ENCODE measurements at regions not wholly inside any gene's neighbourhood (a gene's known extent, or its start where the extent isn't known, plus 50 kb on each side); places are given as distances from the start of the nearest gene placed in this dataset.

- TF ChIP-seq, protein P1, sequence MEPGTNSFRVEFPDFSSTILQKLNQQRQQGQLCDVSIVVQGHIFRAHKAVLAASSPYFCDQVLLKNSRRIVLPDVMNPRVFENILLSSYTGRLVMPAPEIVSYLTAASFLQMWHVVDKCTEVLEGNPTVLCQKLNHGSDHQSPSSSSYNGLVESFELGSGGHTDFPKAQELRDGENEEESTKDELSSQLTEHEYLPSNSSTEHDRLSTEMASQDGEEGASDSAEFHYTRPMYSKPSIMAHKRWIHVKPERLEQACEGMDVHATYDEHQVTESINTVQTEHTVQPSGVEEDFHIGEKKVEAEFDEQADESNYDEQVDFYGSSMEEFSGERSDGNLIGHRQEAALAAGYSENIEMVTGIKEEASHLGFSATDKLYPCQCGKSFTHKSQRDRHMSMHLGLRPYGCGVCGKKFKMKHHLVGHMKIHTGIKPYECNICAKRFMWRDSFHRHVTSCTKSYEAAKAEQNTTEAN (CRISPR knock-in tag; conservative IDR thresholded peaks at IDR 0.05), result peak; percentile 83; the same call in 1 of the 2 replicates
- no peak for TF ChIP-seq SATB2 (CRISPR knock-in tag; IDR thresholded peaks at IDR 0.05)
- TF ChIP-seq, protein P2, sequence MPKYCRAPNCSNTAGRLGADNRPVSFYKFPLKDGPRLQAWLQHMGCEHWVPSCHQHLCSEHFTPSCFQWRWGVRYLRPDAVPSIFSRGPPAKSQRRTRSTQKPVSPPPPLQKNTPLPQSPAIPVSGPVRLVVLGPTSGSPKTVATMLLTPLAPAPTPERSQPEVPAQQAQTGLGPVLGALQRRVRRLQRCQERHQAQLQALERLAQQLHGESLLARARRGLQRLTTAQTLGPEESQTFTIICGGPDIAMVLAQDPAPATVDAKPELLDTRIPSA (CRISPR knock-in tag; IDR thresholded peaks at IDR 0.05; ENCODE audit: borderline replicate concordance), result no peak
- TF ChIP-seq ZNF530 (CRISPR knock-in tag; IDR thresholded peaks at IDR 0.05; ENCODE audit: low read depth), result no peak
- no peak for TF ChIP-seq SMARCC2 (IDR thresholded peaks at IDR 0.05)
- TF ChIP-seq ZNF563 (CRISPR knock-in tag; IDR thresholded peaks at IDR 0.05), result 0 out of 2 replicates have a peak, but pooled peaks have one; percentile 32
- TF ChIP-seq CBX5 (CRISPR knock-in tag; IDR thresholded peaks at IDR 0.05; ENCODE audit: borderline replicate concordance), result peak; percentile 82; the same call in 1 of the 2 replicates
- TF ChIP-seq ZMAT5 (CRISPR knock-in tag; IDR thresholded peaks at IDR 0.05; ENCODE audit: borderline replicate concordance, low read depth), result no peak
- TF ChIP-seq ZNF33B (CRISPR knock-in tag; IDR thresholded peaks at IDR 0.05), result no peak; the same call in 1 of the 2 replicates
- TF ChIP-seq ZNF562 (CRISPR knock-in tag; IDR thresholded peaks at IDR 0.05; ENCODE audit: borderline replicate concordance), result no peak
- no peak for TF ChIP-seq ZBTB3 (CRISPR knock-in tag; IDR thresholded peaks at IDR 0.05; ENCODE audit: borderline replicate concordance, low read depth)
- no peak; the same call in 1 of the 2 replicates for TF ChIP-seq ZIK1 (CRISPR knock-in tag; IDR thresholded peaks at IDR 0.05; ENCODE audit: borderline replicate concordance, low read depth)
- no peak for TF ChIP-seq RARG (CRISPR knock-in tag; IDR thresholded peaks at IDR 0.05; ENCODE audit: low read depth)
- TF ChIP-seq ZNF747 (CRISPR knock-in tag; IDR thresholded peaks at IDR 0.05; ENCODE audit: borderline replicate concordance), result peak; percentile 39; the same call in 1 of the 2 replicates
- no peak for TF ChIP-seq KLF13 (CRISPR knock-in tag; IDR thresholded peaks at IDR 0.05)
- no peak for TF ChIP-seq ZNF781 (CRISPR knock-in tag; IDR thresholded peaks at IDR 0.05; ENCODE audit: borderline replicate concordance, not compliant biosample characterization)
- no peak; the same call in 1 of the 2 replicates for TF ChIP-seq ZNF615 (CRISPR knock-in tag; IDR thresholded peaks at IDR 0.05; ENCODE audit: borderline replicate concordance)
- TF ChIP-seq ZNF780A (CRISPR knock-in tag; IDR thresholded peaks at IDR 0.05), result no peak
- no peak for TF ChIP-seq ZNF709 (CRISPR knock-in tag; IDR thresholded peaks at IDR 0.05)
- peak; percentile 73 for TF ChIP-seq CEBPG (CRISPR knock-in tag; IDR thresholded peaks at IDR 0.05)
- TF ChIP-seq ZNF326 (CRISPR knock-in tag; IDR thresholded peaks at IDR 0.05; ENCODE audit: borderline replicate concordance), result no peak
- peak; percentile 99 for TF ChIP-seq ZBTB7B (CRISPR knock-in tag; IDR thresholded peaks at IDR 0.05)
- TF ChIP-seq CBX2 (IDR thresholded peaks at IDR 0.05; ENCODE audit: low read depth, low read length), result no peak
- no peak for TF ChIP-seq CBX2 (CRISPR knock-in tag; IDR thresholded peaks at IDR 0.05; ENCODE audit: low read depth)
- TF ChIP-seq NFYB (CRISPR knock-in tag; IDR thresholded peaks at IDR 0.05), result no peak
- no peak; the same call in 1 of the 2 replicates for TF ChIP-seq ZNF619 (CRISPR knock-in tag; IDR thresholded peaks at IDR 0.05)
- peak; percentile 78; the same call in 1 of the 2 replicates for TF ChIP-seq FOXK2 (IDR thresholded peaks at IDR 0.05)
- peak; percentile 41; the same call in 1 of the 2 replicates for TF ChIP-seq GABPB1 (CRISPR knock-in tag; IDR thresholded peaks at IDR 0.05)
- no peak for TF ChIP-seq ZNF234 (CRISPR knock-in tag; conservative IDR thresholded peaks at IDR 0.05)
Measured at GRCh38 chr20:17856024-17856564, 112.5 kb downstream of the SNX5 start (continued).

Measured in HepG2 (cell line).